ENCODE measurements at regions not wholly inside any gene's neighbourhood (a gene's known extent, or its start where the extent isn't known, plus 50 kb on each side); places are given as distances from the start of the nearest gene placed in this dataset.
A peak's percentile ranks its signal among the peaks of the same experiment; 100 is the strongest.

DNA sequence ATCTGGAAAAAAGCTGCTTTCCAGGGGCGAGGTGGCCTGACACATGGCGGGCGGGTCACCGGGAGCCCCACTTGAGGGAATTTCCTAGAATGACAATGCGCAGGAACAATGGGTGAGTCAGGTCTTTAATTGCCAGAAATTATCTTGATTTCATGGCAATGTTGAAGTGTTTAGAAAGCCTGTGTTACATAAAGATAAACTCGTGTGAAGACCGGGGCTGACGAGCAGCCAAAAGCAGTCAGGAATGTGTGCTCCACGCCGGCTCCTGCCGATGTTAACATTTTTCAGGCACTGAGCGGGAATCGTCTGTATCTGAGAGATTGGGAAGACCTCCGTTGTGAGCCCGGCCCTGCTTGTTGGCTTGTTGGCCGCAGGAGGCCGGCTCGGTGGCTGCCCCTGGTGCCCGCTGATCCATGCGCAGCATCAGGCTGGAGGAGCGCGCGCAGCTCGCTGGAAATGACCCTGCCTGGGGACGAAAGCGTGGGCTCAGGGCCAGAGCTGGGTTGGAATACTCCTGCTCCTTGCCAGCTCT lies 353.1 kb downstream of the FOXL1 start:
- Histone ChIP-seq H3K4me1 (ENCODE audit: control insufficient read depth in 2 of 3, insufficient read depth in 2 of 3, low read depth in 1 of 3, low read length in 3 of 3) (peaks cover 0 to 8% (median 0%) of the 10 kb centered on the region in 3 donors), H3K27me3 (ENCODE audit: control insufficient read depth, insufficient read depth, low read length) (no peaks in the 10 kb centered on the region), H3K9me3 (ENCODE audit: control insufficient read depth in 2 of 3, insufficient read depth in 1 of 3, low read length in 3 of 3) (no peaks in the 10 kb centered on the region), H3K4me3 (ENCODE audit: low read length in 3 of 3) (no peak overlapping the region), H3K36me3 (ENCODE audit: control insufficient read depth in 2 of 3, insufficient read depth in 3 of 3, low read length in 3 of 3) (no peaks in the 10 kb centered on the region), H3K27ac (ENCODE audit: low read depth in 2 of 2, low read length in 2 of 2) (peak overlapping the region in 1 of 2 donors; percentile 28), H3K9ac (ENCODE audit: low read length in 3 of 3) (no peak overlapping the region)
- intact Hi-C loops (cut with DNase I) = no loop called here
- FAIRE-seq = no peak
- peak; percentile 53 to 79 (median 63) for DNase-seq
- TF ChIP-seq, protein P1, sequence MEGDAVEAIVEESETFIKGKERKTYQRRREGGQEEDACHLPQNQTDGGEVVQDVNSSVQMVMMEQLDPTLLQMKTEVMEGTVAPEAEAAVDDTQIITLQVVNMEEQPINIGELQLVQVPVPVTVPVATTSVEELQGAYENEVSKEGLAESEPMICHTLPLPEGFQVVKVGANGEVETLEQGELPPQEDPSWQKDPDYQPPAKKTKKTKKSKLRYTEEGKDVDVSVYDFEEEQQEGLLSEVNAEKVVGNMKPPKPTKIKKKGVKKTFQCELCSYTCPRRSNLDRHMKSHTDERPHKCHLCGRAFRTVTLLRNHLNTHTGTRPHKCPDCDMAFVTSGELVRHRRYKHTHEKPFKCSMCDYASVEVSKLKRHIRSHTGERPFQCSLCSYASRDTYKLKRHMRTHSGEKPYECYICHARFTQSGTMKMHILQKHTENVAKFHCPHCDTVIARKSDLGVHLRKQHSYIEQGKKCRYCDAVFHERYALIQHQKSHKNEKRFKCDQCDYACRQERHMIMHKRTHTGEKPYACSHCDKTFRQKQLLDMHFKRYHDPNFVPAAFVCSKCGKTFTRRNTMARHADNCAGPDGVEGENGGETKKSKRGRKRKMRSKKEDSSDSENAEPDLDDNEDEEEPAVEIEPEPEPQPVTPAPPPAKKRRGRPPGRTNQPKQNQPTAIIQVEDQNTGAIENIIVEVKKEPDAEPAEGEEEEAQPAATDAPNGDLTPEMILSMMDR (IDR thresholded peaks at IDR 0.05; ENCODE audit: borderline replicate concordance, extremely low read depth, insufficient read depth) = no peak

DNA sequence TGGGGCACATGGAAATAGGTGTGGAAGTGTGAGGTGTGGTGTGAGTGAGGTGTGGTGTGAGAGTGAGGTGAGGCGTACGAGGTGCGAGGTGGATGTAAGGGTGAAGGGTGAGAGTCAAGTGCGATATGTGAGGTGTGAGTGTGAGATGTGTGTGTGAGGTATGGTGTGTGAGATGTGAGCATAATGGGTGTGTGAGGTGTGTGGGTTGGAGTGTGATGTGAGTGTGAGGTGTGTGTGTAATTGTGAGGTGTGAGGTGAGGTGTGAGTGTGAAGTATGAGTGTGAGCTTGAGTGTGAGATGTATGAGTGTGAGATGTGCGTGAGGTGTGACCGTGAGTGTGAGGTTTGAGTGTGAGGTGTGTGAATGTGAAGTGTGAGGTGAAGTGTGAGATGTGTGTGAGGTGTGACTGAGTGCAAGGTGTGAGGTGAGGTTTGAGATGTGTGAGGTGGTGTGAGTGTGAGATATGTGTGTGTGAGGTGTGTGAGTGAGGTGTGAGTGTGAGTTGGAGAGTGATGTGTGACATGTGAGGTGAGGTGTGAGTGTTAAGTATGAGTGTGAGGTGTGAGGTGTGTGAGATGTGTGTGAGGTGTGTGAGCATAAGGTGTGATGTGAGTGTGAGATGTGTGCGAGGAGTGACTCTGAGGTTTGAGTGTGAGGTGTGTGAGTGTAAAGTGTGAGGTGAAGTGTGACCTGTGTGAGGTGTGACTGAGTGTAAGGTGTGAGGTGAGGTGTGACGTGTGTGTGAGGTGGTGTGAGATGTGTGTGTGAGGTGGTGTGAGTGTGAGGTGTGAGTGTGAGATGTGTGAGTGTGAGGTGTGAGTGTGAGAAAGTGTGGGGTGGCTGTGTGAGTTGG lies 354.0 kb downstream of the FOXL1 start:
- TF ChIP-seq, protein P1 (IDR thresholded peaks at IDR 0.05; ENCODE audit: borderline replicate concordance, extremely low read depth, insufficient read depth) = no peak
- no peak overlapping the region for H3K27ac ChIP-seq (ENCODE audit: low read depth in 2 of 2, low read length in 2 of 2)
- no peaks in the 10 kb centered on the region for H3K27me3 ChIP-seq (ENCODE audit: control insufficient read depth, insufficient read depth, low read length)
- no peak overlapping the region for H3K4me3 ChIP-seq (ENCODE audit: low read length in 3 of 3)
- no peak overlapping the region for H3K9ac ChIP-seq (ENCODE audit: low read length in 3 of 3)
- H3K9me3 ChIP-seq (ENCODE audit: control insufficient read depth in 2 of 3, insufficient read depth in 1 of 3, low read length in 3 of 3) = no peaks in the 10 kb centered on the region
- no peak for DNase-seq
- intact Hi-C loops (cut with DNase I) = no loop called here
- peaks cover 0 to 8% (median 0%) of the 10 kb centered on the region in 3 donors for H3K4me1 ChIP-seq (ENCODE audit: control insufficient read depth in 2 of 3, insufficient read depth in 2 of 3, low read depth in 1 of 3, low read length in 3 of 3)
- no peaks in the 10 kb centered on the region for H3K36me3 ChIP-seq (ENCODE audit: control insufficient read depth in 2 of 3, insufficient read depth in 3 of 3, low read length in 3 of 3)
- FAIRE-seq = no peak

DNA sequence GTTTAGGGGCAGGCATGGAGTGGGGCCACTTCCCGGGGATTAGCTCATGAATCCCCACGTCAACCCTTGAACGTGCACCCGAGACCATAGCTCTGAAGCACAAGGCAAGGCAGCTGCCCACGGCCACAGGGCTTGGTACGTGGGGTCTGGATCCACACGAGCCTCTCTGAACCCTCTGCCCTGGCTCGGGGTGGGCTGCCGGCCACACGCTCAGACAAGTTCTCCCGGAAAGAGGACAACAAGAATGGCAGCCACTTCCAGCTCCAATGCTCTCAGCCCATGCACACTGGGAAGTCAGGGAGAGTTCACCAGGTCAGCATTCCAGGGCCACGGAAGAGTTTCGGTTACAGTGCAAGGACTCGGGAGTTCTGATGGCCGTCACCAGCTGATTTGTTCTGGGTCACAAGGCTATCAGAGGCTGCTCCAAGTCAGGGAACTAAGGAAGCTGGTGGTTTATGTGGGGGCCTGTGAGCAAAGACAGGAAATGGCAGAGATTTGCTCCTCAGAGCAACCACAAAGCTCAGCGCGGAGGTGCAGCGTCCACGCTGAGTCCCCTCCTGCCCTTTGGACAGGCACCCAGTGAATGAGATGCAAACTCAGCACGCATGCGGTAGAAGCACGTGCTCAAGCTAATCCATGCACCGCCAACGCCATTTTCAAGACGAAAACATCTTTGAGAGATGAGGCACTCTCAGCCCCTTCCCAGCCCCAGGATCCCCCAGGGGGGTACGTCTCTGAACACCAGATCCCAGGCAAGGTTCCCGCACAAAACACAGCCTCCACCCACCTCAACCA lies 356.4 kb downstream of the FOXL1 start:
- peaks cover 0 to 8% (median 0%) of the 10 kb centered on the region in 3 donors for H3K9me3 ChIP-seq (ENCODE audit: control insufficient read depth in 2 of 3, insufficient read depth in 1 of 3, low read length in 3 of 3)
- no peaks in the 10 kb centered on the region for H3K36me3 ChIP-seq (ENCODE audit: control insufficient read depth in 2 of 3, insufficient read depth in 3 of 3, low read length in 3 of 3)
- no peak overlapping the region for H3K9ac ChIP-seq (ENCODE audit: low read length in 3 of 3)
- no peaks in the 10 kb centered on the region for H3K27me3 ChIP-seq (ENCODE audit: control insufficient read depth, insufficient read depth, low read length)
- H3K4me1 ChIP-seq (ENCODE audit: control insufficient read depth in 2 of 3, insufficient read depth in 2 of 3, low read depth in 1 of 3, low read length in 3 of 3) = peaks cover 0 to 8% (median 0%) of the 10 kb centered on the region in 3 donors
- intact Hi-C loops (cut with DNase I) = no loop called here
- H3K4me3 ChIP-seq (ENCODE audit: low read length in 3 of 3) = no peak overlapping the region
- H3K27ac ChIP-seq (ENCODE audit: low read depth in 2 of 2, low read length in 2 of 2) = no peak overlapping the region
- TF ChIP-seq, protein P1 (IDR thresholded peaks at IDR 0.05; ENCODE audit: borderline replicate concordance, extremely low read depth, insufficient read depth) = no peak
- FAIRE-seq = no peak
- peak in 2 of 5 donors; percentile 55 to 67 for DNase-seq

Data from kidney (tissue), 13 donors.